ENCODE measurements at regions not wholly inside any gene's neighbourhood (a gene's known extent, or its start where the extent isn't known, plus 50 kb on each side); places are given as distances from the start of the nearest gene placed in this dataset.

DNA sequence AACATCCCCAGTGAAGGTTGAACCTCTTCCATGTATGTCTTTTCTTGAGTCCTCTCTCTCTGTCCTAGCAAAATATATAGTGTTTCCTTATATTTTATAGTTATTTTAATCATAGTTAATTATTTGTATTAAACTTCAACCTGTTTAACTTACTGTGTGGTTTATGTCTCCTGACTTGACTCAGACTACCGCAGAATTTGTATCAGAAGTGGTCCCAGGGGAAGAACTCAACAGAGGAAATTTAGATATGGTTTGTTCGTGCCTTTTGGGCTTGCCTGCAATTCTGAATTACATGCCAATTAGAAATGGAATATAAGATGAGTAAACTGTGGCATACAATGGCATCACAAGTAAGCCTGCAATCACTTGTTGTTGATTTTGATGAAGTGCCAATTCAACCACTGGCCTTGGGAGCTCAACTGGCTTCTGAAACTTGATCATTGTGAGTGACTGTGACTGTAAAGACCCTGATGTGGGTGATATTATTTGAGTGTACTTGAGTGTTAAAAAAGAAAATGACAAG lies 1459.5 kb upstream of the PCDH20 start:
- H3K4me1 Mint-ChIP-seq, result no peaks in the 10 kb centered on the region
- ChIA-PET CTCF (no interaction called here), POLR2A (no interaction called here)
- no peak overlapping the region for H3K27ac Mint-ChIP-seq
- no peak overlapping the region for H3K4me3 Mint-ChIP-seq
- no peaks in the 10 kb centered on the region for H3K27me3 Mint-ChIP-seq (ENCODE audit: low read depth)
- TF ChIP-seq, protein P1, sequence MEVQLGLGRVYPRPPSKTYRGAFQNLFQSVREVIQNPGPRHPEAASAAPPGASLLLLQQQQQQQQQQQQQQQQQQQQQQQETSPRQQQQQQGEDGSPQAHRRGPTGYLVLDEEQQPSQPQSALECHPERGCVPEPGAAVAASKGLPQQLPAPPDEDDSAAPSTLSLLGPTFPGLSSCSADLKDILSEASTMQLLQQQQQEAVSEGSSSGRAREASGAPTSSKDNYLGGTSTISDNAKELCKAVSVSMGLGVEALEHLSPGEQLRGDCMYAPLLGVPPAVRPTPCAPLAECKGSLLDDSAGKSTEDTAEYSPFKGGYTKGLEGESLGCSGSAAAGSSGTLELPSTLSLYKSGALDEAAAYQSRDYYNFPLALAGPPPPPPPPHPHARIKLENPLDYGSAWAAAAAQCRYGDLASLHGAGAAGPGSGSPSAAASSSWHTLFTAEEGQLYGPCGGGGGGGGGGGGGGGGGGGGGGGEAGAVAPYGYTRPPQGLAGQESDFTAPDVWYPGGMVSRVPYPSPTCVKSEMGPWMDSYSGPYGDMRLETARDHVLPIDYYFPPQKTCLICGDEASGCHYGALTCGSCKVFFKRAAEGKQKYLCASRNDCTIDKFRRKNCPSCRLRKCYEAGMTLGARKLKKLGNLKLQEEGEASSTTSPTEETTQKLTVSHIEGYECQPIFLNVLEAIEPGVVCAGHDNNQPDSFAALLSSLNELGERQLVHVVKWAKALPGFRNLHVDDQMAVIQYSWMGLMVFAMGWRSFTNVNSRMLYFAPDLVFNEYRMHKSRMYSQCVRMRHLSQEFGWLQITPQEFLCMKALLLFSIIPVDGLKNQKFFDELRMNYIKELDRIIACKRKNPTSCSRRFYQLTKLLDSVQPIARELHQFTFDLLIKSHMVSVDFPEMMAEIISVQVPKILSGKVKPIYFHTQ (CRISPR knock-in tag; IDR thresholded peaks at IDR 0.05), result no peak
- TF ChIP-seq, protein P2, sequence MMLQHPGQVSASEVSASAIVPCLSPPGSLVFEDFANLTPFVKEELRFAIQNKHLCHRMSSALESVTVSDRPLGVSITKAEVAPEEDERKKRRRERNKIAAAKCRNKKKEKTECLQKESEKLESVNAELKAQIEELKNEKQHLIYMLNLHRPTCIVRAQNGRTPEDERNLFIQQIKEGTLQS (CRISPR knock-in tag; conservative IDR thresholded peaks at IDR 0.05), result no peak
- no peak for TF ChIP-seq JUN (CRISPR knock-in tag; IDR thresholded peaks at IDR 0.05)
- TF ChIP-seq, protein P3, sequence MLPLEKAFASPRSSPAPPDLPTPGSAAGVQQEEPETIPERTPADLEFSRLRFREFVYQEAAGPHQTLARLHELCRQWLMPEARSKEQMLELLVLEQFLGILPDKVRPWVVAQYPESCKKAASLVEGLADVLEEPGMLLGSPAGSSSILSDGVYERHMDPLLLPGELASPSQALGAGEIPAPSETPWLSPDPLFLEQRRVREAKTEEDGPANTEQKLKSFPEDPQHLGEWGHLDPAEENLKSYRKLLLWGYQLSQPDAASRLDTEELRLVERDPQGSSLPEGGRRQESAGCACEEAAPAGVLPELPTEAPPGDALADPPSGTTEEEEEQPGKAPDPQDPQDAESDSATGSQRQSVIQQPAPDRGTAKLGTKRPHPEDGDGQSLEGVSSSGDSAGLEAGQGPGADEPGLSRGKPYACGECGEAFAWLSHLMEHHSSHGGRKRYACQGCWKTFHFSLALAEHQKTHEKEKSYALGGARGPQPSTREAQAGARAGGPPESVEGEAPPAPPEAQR (CRISPR knock-in tag; IDR thresholded peaks at IDR 0.05), result no peak
- TF ChIP-seq, protein P4, sequence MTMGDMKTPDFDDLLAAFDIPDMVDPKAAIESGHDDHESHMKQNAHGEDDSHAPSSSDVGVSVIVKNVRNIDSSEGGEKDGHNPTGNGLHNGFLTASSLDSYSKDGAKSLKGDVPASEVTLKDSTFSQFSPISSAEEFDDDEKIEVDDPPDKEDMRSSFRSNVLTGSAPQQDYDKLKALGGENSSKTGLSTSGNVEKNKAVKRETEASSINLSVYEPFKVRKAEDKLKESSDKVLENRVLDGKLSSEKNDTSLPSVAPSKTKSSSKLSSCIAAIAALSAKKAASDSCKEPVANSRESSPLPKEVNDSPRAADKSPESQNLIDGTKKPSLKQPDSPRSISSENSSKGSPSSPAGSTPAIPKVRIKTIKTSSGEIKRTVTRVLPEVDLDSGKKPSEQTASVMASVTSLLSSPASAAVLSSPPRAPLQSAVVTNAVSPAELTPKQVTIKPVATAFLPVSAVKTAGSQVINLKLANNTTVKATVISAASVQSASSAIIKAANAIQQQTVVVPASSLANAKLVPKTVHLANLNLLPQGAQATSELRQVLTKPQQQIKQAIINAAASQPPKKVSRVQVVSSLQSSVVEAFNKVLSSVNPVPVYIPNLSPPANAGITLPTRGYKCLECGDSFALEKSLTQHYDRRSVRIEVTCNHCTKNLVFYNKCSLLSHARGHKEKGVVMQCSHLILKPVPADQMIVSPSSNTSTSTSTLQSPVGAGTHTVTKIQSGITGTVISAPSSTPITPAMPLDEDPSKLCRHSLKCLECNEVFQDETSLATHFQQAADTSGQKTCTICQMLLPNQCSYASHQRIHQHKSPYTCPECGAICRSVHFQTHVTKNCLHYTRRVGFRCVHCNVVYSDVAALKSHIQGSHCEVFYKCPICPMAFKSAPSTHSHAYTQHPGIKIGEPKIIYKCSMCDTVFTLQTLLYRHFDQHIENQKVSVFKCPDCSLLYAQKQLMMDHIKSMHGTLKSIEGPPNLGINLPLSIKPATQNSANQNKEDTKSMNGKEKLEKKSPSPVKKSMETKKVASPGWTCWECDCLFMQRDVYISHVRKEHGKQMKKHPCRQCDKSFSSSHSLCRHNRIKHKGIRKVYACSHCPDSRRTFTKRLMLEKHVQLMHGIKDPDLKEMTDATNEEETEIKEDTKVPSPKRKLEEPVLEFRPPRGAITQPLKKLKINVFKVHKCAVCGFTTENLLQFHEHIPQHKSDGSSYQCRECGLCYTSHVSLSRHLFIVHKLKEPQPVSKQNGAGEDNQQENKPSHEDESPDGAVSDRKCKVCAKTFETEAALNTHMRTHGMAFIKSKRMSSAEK (CRISPR knock-in tag; IDR thresholded peaks at IDR 0.05; ENCODE audit: borderline replicate concordance), result no peak
- TF ChIP-seq, protein P5, sequence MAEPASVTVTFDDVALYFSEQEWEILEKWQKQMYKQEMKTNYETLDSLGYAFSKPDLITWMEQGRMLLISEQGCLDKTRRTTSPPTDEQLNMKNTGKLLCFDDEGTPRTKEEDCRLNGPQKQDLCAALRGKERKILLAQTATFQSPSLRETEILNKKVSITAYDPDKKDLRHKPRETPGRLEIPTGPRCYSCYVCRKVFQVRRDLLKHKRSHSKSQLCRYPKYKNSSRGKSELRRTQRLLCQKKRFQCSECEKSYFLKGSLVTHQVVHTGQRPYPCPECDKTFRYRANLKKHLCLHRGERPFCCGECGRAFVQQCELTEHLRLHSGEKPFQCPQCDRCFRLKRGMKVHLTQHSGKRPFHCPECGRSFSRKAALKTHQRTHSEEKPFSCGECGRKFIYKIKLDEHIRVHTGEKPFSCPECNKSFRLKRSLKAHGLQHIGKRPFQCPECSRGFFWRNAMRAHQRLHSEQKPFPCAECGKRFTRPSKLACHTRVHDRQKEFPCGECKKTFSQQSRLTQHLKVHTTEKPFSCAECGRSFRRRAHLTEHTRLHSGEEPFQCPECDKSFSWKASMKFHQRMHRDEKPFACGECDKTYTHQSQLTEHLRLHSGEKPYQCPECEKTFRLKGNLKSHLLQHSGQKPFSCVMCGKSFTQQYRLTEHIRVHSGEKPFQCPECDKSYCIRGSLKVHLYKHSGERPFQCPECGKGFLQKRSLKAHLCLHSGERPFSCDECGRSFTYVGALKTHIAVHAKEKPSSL (CRISPR knock-in tag; conservative IDR thresholded peaks at IDR 0.05), result no peak
- no peak for TF ChIP-seq NFYB (CRISPR knock-in tag; conservative IDR thresholded peaks at IDR 0.05; ENCODE audit: low read depth)
- TF ChIP-seq ESRRA (CRISPR knock-in tag; IDR thresholded peaks at IDR 0.05; ENCODE audit: borderline replicate concordance), result no peak
- TF ChIP-seq, protein P6, sequence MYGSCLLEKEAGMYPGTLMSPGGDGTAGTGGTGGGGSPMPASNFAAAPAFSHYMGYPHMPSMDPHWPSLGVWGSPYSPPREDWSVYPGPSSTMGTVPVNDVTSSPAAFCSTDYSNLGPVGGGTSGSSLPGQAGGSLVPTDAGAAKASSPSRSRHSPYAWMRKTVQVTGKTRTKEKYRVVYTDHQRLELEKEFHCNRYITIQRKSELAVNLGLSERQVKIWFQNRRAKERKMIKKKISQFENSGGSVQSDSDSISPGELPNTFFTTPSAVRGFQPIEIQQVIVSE (CRISPR knock-in tag; IDR thresholded peaks at IDR 0.05; ENCODE audit: borderline replicate concordance), result no peak
- TF ChIP-seq, protein P7, sequence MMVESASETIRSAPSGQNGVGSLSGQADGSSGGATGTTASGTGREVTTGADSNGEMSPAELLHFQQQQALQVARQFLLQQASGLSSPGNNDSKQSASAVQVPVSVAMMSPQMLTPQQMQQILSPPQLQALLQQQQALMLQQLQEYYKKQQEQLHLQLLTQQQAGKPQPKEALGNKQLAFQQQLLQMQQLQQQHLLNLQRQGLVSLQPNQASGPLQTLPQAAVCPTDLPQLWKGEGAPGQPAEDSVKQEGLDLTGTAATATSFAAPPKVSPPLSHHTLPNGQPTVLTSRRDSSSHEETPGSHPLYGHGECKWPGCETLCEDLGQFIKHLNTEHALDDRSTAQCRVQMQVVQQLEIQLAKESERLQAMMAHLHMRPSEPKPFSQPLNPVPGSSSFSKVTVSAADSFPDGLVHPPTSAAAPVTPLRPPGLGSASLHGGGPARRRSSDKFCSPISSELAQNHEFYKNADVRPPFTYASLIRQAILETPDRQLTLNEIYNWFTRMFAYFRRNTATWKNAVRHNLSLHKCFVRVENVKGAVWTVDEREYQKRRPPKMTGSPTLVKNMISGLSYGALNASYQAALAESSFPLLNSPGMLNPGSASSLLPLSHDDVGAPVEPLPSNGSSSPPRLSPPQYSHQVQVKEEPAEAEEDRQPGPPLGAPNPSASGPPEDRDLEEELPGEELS (CRISPR knock-in tag; IDR thresholded peaks at IDR 0.05), result no peak
- TF ChIP-seq, protein P8, sequence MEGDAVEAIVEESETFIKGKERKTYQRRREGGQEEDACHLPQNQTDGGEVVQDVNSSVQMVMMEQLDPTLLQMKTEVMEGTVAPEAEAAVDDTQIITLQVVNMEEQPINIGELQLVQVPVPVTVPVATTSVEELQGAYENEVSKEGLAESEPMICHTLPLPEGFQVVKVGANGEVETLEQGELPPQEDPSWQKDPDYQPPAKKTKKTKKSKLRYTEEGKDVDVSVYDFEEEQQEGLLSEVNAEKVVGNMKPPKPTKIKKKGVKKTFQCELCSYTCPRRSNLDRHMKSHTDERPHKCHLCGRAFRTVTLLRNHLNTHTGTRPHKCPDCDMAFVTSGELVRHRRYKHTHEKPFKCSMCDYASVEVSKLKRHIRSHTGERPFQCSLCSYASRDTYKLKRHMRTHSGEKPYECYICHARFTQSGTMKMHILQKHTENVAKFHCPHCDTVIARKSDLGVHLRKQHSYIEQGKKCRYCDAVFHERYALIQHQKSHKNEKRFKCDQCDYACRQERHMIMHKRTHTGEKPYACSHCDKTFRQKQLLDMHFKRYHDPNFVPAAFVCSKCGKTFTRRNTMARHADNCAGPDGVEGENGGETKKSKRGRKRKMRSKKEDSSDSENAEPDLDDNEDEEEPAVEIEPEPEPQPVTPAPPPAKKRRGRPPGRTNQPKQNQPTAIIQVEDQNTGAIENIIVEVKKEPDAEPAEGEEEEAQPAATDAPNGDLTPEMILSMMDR (IDR thresholded peaks at IDR 0.05), result no peak
- TF ChIP-seq, protein P9, sequence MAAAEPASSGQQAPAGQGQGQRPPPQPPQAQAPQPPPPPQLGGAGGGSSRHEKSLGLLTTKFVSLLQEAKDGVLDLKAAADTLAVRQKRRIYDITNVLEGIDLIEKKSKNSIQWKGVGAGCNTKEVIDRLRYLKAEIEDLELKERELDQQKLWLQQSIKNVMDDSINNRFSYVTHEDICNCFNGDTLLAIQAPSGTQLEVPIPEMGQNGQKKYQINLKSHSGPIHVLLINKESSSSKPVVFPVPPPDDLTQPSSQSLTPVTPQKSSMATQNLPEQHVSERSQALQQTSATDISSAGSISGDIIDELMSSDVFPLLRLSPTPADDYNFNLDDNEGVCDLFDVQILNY (CRISPR knock-in tag; IDR thresholded peaks at IDR 0.05), result no peak
- no peak for TF ChIP-seq ZNF219 (CRISPR knock-in tag; IDR thresholded peaks at IDR 0.05; ENCODE audit: borderline replicate concordance)
- TF ChIP-seq, protein P10, sequence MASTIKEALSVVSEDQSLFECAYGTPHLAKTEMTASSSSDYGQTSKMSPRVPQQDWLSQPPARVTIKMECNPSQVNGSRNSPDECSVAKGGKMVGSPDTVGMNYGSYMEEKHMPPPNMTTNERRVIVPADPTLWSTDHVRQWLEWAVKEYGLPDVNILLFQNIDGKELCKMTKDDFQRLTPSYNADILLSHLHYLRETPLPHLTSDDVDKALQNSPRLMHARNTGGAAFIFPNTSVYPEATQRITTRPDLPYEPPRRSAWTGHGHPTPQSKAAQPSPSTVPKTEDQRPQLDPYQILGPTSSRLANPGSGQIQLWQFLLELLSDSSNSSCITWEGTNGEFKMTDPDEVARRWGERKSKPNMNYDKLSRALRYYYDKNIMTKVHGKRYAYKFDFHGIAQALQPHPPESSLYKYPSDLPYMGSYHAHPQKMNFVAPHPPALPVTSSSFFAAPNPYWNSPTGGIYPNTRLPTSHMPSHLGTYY (CRISPR knock-in tag; IDR thresholded peaks at IDR 0.05), result no peak
- TF ChIP-seq, protein P11, sequence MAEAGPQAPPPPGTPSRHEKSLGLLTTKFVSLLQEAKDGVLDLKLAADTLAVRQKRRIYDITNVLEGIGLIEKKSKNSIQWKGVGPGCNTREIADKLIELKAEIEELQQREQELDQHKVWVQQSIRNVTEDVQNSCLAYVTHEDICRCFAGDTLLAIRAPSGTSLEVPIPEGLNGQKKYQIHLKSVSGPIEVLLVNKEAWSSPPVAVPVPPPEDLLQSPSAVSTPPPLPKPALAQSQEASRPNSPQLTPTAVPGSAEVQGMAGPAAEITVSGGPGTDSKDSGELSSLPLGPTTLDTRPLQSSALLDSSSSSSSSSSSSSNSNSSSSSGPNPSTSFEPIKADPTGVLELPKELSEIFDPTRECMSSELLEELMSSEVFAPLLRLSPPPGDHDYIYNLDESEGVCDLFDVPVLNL (CRISPR knock-in tag; IDR thresholded peaks at IDR 0.05; ENCODE audit: borderline replicate concordance, low read depth), result no peak
- no peak for TF ChIP-seq CBFB (CRISPR knock-in tag; IDR thresholded peaks at IDR 0.05; ENCODE audit: low read depth)
- no peak for TF ChIP-seq PRRX2 (CRISPR knock-in tag; IDR thresholded peaks at IDR 0.05)
- DNase-seq (ENCODE audit: low spot score) (no peak), ATAC-seq (no peak)
- peaks cover 9% of the 10 kb centered on the region; the same call in 1 of the 2 replicates for H3K36me3 Mint-ChIP-seq
- H3K9me3 Mint-ChIP-seq, result peaks cover 23% of the 10 kb centered on the region
